Neural progenitor cell (in vitro differentiated cells): ENCODE measurements at regions not wholly inside any gene's neighbourhood (a gene's known extent, or its start where the extent isn't known, plus 50 kb on each side); places are given as distances from the start of the nearest gene placed in this dataset.

ENCODE experiments used
- CTCF ChIP-seq: fragments of 200-600 bp; sonication (generic); IDR thresholded peaks from 2 replicates; pipeline ENCODE4 v1.5.1; 2017; ENCODE audit warnings: antibody characterized with exemption, mild to moderate bottlenecking
- EZH2 ChIP-seq: fragments of 200-600 bp; sonication (generic); IDR thresholded peaks from 2 replicates; pipeline ENCODE4 v1.6.1; 2017; ENCODE audit warnings: antibody characterized with exemption, mild to moderate bottlenecking, moderate library complexity
- EZH2phosphoT487 ChIP-seq: fragments of 200-600 bp; sonication (generic); IDR thresholded peaks from 2 replicates; pipeline ENCODE4 v1.6.1; 2017; ENCODE audit warnings: antibody characterized with exemption

GRCh38 chr2:102929721-102930120 lies 167.9 kb downstream of the TMEM182 start:
- TF ChIP-seq CTCF (no peak), EZH2phosphoT487 (no peak), EZH2 (no peak)
